ENCODE measurements at regions not wholly inside any gene's neighbourhood (a gene's known extent, or its start where the extent isn't known, plus 50 kb on each side); places are given as distances from the start of the nearest gene placed in this dataset.

DNA sequence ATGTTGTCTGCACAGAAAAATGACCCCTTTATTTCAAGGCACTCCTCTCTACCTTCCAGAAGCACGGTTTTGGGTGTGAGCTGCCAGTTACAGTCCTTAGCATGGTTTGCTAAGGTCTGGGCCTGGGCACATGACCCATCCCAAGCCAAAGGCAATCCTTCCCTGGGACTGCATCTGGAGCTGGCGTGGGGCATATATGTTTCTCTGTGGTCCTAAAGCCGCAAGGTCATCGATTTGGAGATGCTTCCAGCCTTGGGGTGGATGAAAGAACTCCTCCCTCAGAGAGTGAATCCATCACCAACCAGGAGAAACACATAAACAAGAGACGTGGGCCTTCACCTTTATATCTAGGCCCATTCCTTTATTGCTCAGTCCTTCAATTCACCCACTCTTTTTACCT, 50.1 kb upstream of the IGFBP3 start:
- TF ChIP-seq JUND (IDR thresholded peaks at IDR 0.05; ENCODE audit: low read depth) = no peak
- in situ Hi-C loops (cut with HindIII; ENCODE audit: low pct_unique_long_range_greater_than_20kb, low sequenced_read_pairs) = no loop called here
- DNase-seq (ENCODE audit: low read depth in 1 of 2, low spot score in 1 of 2) = no peak
